HG02943 (cell line): ENCODE measurements at regions not wholly inside any gene's neighbourhood (a gene's known extent, or its start where the extent isn't known, plus 50 kb on each side); places are given as distances from the start of the nearest gene placed in this dataset.

Experiments
- ATAC-seq: cut with Tn5 transposase; IDR thresholded peaks from one replicate; pipeline ENCODE4 v1.9.1; 2021; ENCODE audit warnings: mild to moderate bottlenecking, low read depth, moderate library complexity; ENCODE audit not compliant: unreplicated experiment

DNA sequence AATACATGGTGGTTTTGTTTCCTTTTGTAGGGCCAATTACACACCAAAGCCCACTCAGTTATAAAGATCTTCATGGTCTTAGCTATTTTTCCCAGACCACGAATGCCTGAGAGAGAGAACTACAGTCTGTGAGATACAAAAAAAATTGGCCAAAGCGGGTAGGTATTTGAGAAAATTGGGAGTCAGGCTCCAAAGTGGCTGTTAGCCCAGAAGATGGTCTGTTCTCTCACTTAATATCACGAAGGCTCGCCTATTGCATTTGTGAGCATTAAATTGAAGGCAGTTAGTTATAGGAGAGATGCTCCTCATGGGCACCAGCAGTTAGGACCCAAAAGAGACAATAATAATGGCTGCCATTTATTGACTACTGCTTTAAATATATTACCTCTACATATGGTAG is 342.7 kb downstream of the PLPP3 start:
- ATAC-seq = no peak

DNA sequence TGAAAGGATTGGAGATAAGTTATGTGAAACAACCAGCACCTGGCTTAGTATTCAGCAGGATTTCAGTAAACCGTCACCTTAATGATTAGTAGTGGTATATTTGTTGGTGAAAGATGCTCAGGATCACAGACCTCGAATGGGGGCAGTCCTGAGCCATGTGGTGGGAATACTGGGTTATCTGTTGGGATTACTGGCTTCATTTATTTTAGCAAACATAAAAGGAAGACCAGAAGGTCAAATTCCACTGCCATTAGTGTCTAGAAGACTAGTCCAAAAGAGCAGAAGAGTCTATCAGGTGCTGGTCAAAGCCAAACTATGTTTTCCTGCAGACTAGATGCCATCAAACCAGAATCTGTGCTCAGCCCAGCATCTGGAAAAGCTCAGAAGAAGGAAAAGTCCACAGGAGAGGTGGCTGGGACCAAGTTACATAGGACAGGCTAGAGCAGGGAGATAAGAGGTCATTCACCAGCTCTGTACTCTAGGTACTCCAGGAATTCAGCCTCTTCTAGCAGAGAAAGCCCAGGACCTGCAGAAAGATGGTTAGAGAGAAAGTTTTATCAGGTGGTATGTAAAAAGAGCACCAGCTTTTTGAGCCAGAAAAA is 343.4 kb downstream of the PLPP3 start:
- ATAC-seq = no peak

DNA sequence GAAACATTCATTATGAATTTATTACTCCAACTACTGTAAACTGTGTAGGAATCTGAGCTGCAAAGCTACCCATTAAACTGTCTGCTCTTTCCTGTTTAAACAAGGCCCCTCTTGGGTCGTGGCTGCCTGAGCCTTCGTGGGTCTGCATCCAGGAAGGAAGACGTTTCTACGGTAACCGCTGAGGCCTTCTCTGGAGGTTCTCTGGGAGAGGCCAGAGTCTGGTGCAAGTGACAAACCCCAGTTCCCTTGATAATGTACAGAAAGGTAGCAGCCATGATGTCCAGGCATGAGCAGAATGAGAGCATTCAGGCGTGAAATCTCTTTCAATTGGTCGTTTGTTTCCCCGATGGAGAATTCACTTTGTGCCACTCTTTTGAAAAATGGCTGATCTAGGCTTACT is 350.2 kb downstream of the PLPP3 start:
- ATAC-seq = no peak

DNA sequence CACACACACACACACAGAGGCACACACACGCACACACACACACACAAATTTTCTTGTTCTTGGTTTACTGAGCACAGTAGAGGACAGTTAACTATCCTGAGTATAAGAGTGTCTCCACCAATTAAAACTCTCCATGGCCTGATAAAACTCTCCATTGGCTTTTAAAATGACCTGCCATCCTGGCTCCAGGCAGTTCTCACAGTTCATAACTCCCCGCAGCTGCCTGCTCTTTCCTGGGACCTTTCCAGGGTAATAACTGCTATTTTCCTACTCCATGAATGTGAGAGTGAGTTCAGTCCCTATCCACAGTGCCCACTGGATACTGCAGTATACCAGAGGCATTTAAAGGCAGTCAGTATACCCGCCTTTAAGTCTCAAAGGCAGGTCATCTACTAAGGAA is 351.5 kb downstream of the PLPP3 start:
- no peak for ATAC-seq

DNA sequence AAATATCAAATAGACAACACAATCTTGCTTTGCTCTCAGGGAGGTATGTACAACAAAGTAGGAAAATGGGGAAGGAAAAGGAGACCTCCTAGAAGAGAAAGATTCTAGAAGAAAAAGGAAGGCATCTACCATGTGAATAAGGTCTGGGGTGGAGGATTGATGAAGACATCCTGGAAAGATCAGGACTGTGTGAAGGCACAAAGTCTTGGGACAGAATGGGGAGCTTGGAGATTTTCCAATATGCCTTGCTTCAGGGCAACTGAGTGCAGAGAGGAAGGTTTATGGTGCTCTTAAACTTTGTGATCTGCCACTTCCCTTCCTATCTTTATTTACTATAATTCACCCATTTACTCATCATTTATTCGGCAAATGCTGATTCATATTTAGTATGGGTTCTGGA is 352.0 kb downstream of the PLPP3 start:
- no peak for ATAC-seq

DNA sequence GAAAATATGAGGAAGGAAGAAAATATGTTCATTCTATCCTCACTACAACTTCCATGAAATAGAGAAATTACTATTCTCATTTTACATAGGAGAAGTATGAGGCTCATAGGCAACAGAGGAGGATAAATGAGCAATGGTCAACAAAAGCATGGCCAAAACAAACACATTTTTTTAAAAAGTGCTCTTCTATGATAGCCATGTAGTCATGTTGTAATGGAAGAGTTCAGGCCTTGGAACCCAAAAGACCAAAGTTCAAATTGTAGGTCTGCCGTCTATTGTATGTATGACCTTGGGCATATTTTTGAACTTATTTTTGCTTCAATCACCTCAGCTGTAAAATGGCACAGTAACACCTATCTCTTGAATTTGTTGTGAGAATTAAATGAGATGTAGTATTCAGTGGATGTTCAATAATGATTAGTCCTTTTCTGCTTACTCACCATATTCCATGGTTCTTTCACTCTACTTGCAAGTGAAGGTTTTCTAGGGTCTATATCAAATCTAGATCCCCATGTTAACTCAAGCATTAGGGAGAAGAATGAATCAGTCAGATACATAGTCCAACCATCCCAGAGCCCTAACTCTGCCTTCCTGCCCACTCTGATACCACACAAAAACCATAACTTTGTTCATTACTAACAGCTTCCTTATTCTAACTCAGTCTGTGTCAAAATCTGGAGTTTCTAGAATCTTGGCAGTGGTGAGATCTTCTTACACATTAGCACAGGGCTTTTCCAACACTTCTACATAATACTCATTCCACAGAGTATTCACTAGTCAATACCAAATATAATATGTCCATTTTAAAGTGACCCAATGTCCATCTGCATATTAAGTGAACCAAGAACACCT is 353.2 kb downstream of the PLPP3 start:
- ATAC-seq = no peak

DNA sequence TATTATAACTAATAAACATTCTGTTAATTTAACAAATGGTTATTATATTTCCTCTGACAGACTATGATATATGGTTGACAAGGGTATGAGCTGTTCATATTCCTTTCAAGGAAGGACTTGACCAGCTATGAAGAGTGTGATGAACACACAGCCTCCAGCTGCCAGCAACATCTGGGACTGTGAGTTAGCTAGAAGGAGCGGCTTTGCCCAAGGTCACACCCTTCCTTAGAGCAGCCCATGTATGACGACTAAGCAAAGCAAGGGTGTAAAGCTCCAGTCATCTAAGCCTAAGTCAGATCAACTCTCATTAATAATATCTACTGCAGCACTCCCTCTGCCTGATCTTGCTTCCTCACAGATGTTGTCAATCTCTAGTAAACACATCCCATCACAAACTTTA is 355.4 kb downstream of the PLPP3 start:
- no peak for ATAC-seq

DNA sequence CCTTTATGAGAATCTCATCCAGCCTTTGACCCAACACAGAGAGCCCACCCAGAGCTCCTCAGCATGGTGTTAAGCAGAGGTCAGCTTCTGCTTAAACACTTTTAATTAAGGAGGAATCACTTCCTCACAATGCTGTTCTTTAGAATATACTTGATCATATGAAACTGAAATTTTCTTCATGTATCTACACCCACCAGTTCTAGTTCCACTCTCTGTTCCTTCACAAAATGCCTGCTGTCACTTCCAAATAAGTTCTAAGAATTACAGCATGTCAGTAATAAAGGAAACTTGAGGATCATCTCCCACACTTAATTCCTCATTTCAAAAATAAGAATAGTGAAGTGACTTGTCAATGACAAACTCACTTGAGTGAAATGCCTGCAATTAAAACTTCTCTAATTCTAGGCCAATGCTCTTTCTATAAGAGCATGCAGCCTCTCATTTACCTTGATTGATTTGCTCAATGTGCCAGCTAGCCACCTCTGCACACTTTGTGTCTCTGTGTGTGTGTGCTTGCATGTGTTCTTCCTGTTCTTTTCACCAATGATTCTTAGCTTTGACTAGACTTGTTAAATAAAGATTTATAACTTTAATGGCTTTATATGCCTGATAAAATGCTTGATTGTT is 356.3 kb downstream of the PLPP3 start:
- ATAC-seq = no peak

DNA sequence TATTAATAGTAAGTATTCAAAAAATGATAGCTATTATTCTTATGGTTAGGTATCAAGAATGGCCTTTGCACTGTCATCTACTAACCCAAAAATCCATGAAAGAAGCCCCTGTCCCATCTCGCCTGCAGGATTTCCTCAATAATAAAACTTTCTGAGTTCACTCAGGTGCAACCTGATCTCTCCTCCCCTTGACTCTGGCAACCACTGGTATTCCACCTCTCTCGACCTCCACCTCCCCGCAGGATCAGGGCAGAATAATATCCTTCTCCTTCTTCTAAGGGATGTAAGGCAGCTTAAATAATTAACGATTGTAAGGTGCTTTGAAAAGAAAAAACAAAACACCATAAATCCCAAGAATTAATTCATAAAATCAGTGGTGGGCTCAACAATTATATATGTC is 359.3 kb downstream of the PLPP3 start:
- ATAC-seq = no peak

DNA sequence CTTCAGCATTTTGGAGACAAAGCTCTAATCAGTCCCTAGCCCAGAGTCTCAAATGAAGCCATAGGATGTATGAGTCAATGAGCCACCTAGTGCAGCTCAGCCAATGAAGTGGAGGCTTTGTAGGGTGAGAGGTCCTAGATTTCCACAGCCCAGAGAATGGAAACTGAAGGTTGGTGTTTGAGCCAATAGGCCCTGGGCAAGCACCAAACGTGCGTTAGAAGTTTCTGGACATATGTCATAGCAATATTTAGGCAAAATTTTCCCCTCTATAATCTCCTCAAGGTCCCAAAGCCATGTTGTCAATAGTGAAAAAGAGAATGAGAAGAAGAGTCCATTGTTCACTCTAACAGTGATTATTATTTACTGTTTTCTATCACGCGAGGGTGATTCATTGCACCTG is 361.3 kb downstream of the PLPP3 start:
- ATAC-seq = no peak

DNA sequence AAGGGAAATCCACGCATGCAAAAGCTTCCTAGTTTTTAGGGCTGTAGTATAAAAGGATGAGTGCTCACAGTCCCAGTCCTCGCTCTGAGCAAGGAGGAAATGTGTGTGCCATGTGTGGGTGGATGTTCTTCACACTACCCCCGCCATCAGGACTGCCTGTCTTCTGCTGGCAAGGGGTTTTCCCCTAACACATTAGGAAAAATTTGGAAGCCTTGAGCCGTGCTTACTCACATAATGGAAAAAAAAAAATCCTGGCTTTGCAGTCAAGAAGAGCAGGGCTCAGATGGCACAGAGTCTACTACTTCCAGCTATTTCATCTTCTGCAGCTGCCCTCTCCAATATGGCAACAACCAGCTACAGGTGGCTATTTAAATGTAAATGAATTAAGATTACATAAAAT is 363.1 kb downstream of the PLPP3 start:
- ATAC-seq = no peak

DNA sequence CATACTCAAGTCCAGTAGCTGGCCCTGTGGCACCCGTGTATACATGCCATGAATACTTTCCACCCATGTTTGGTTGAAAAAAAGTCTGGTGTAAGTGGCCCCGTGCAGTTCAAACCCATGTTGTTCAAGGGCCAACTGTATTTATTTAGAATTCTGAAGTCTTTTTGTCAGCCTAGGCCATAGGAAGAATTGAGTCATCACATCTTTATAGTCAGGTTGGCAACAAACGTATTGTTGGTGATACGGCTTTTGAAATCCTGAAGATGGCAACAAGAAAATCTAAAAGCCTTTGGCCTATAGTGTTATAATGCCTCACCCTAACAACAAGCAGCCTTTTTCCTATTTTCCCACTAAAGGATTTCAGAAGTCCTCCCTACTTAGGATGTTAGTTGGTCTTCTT is 363.6 kb downstream of the PLPP3 start:
- ATAC-seq = no peak

DNA sequence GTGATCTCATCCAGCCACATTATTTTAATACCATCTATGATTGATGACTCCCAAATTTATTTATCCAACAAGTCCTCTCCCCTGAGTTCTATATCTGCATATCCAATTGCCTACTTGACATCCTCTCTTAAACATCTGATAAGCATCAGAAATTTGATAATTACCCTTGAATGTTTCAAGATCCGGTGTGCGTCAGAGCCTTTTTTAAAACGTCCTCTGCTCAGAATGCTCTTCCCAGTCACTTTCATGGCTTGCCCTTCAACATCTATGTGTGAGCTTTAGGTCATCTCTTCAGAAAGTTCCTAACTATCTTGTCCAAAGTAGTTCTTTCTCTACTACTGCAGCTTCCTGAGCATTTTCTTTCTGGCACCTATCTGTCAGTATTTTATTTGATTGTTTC is 364.3 kb downstream of the PLPP3 start:
- ATAC-seq = no peak

DNA sequence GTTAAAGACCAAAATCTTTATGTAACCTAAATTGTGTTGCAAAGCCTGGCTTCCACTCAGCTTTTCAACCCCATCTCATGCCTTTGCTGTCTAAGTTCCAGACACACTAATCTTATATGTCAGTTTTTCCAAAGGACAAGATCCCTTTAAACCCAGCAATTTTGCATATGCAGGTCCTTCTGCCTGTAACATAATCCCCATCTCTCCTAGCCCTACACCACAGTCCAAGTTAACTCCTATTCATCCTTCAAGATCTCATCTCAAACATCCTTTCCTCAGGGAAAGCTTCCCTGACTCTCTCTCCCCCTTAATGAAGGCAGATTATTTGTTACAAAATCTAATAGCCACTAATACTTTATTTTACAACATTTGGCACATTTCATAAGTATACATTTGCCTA is 366.3 kb downstream of the PLPP3 start:
- ATAC-seq = no peak

DNA sequence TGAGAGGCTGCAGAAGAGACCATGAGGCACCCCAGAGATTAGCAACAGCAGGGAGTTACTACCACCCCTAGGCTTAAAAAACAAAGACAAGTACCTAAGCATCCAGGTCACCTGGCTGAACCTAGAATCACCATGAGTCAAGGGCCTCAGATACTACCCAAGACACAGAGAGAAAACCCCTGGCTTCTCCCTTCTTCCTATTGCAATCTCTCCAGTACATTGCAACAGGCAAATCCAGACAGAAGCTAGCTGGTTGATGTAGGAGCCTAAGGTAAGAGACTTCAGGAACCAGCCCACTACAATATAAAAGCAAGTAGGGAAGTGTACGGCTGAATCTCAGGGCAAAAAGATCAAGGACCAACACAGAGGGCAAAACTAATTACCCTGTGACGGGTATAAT is 367.2 kb downstream of the PLPP3 start:
- no peak for ATAC-seq

DNA sequence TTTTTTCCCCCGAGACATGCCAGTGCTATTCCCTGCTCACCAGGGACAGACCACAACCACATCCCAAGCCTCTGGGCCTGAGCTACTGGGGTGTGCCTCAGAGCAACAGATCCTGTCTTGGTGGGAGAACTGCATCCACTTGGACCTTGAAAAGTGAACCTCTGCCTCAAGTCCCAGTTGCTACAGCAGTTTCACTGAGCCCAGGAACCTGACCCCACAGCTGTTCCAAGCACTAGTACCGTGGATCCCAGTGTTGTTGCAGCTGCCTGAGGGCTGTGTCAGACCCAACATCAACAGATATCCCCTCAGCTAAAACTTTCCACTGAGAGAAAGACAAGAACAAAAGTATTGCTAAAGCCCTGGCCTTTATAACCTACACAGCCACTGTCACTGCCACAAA is 373.0 kb downstream of the PLPP3 start:
- ATAC-seq = no peak

DNA sequence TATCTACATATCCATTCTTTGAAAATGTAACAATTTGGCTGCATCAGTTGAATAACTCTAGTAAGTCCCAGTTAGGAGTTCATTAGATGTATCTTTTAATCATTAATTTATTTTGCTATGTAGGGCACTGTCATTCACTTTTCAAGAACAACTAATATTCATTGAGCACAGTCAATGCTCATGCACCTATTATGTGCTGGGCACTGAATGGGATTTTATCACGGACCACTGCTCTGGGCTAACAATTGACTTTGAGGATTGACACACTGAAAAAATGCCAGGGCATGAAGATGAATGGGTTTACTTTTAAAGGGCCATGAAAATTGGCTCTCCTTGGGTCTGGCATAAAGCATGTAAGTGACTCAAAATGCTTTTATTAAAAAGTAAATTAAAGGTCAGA is 375.2 kb downstream of the PLPP3 start:
- no peak for ATAC-seq

DNA sequence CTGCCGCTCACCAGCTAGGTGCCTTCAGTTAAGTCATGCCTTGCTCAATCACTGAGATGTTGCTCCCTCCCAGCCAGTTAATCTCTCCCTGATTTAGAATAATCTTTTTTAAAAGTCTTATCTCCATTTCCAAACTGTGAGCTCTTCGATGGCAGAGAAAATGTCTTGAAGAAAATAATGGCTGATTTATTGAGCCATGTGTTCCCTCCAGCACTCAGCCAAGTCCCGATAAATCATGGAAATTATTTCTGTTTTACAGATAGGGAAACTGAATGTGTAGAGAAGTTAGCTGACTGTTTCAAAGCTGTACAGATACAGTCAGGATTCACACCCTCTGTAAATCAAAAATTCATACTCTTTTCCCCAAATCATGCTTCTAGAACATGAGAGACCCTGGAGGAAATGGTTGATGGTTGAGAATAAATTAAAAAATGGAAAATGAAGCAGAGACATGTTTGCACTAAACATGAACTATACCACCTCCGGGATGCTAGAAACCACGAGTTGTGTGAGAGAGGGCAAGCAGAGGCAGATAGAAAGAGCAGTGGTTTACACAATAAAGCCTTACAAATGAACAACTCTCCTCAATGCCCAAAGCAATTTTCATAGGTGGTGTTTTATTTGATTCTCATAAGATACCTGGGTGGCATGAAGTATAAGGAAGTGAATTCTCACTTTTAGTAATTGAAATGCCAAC is 376.4 kb downstream of the PLPP3 start:
- no peak for ATAC-seq

DNA sequence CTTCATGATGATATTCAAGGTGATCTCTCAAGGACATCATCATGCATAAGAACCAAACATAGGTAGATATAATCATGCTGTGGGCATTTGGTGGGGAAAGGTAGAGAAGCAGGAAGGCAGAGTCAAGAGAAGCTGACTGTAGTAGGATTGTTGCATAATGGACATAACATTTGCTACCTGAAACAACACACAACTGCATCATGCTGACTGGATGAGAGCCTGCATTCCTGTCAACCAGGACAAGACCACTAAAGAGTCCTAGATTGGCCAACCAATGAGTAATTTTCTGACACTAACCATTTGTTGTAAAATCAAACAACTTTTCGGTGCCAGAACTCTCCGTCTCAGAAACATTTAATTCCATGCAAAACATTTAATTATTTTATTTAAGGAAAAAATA is 377.2 kb downstream of the PLPP3 start:
- no peak for ATAC-seq

DNA sequence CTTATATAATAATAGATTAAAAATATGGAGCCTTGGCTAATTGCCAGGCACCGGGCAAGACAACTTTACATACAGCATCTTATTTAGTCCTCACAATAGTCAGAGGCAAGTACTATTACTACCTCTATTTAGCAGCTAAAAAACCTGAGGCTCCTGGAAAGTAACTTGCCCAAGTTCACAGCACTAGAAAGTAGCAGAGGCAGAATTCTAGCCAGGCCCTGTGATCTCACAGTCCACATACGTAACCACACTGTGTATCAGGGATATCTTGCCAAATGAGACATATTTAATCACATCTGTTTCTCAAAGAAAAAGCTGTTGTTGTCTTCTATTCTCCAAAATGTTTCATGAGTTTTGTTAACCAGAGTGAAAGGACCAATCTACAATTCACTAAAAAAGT is 378.5 kb downstream of the PLPP3 start:
- no peak for ATAC-seq

DNA sequence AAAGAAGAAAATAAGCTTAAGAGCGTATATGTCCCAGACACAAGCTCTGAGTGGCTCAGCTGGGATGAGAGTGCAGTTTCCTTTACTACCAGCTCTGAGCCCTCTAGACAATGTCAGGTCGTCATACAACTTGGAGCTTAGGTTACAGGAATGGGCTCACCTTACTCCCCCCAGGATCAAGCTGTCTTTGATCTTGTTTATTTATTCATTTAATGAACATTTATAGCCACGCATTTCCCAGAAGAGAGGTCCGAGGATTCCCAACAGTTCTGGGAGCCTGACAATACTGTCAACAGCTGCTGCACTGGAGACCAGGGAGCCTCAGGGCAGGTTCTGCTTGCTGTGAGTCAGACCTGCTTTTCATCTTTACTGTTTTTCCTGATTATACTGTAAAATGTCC is 378.9 kb downstream of the PLPP3 start:
- no peak for ATAC-seq
